ENCODE measurements at regions not wholly inside any gene's neighbourhood (a gene's known extent, or its start where the extent isn't known, plus 50 kb on each side); places are given as distances from the start of the nearest gene placed in this dataset.

DNA sequence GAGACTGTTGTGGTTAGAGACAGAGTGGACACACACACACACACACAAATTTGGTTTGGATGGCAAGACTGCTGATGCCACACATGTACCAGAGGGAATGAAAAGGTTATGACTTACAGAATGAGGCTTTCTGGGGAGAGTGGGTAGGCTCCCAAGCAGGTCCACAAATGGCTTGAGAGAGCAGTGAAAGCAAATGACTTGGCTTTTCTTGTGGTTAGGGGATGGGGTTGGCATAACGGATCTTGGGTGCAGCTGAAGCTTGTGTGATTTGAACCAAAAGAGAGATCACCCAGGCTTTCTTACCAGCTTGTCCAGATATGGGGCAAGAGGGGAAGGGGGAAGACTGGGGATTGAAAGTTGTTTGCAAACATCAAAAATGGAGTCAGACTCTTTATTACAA lies 73.9 kb upstream of the OLIG3 start:
- intact Hi-C loops (cut with micrococcal nuclease) (no loop called here), in situ Hi-C loops (cut with MboI; ENCODE audit: low sequenced_read_pairs) (no loop called here), dilution Hi-C loops (cut with HindIII; ENCODE audit: low sequenced_read_pairs, unreplicated experiment) (no loop called here)
- no peaks in the 10 kb centered on the region for H4K20me1 ChIP-seq (ENCODE audit: insufficient read depth, low read length)
- no peaks in the 10 kb centered on the region for H3K4me1 ChIP-seq (ENCODE audit: control insufficient read depth, insufficient read depth, low read length)
- H4K5ac ChIP-seq (ENCODE audit: low read depth, low read length) = no peak overlapping the region
- H2AFZ ChIP-seq (replicated peaks; ENCODE audit: low read length, poor library complexity) = no peak overlapping the region
- no TSS peak for BruUV-seq (replicated peaks)
- WGBS, 2 experiments (ENCODE audit: extremely low coverage in 2 of 2, insufficient read length in 1 of 2) = no CpG with 5 or more reads among the region's 1 CpG
- H4K91ac ChIP-seq (ENCODE audit: insufficient read depth, low read depth, low read length) = no peak overlapping the region
- H2BK20ac ChIP-seq (ENCODE audit: low read depth, low read length) = no peak overlapping the region
- H3K9ac ChIP-seq (ENCODE audit: low read depth, low read length) = no peak overlapping the region
- no peak for ATAC-seq (ENCODE audit: low read depth)
- no peaks in the 10 kb centered on the region for H3K36me3 ChIP-seq (ENCODE audit: control insufficient read depth, insufficient read depth, low read length)
- H3K23ac ChIP-seq (ENCODE audit: low read depth, low read length) = no peak overlapping the region
- no peak overlapping the region for H2BK5ac ChIP-seq (ENCODE audit: low read depth, low read length, poor library complexity, severe bottlenecking)
- no peak overlapping the region for H2BK15ac ChIP-seq (ENCODE audit: low read depth, low read length)
- no peak overlapping the region for H2AK5ac ChIP-seq (ENCODE audit: low read depth, low read length)
- TF ChIP-seq SMC3 (IDR thresholded peaks at IDR 0.05; ENCODE audit: low read depth, low read length) = no peak
- TF ChIP-seq CHD1 (IDR thresholded peaks at IDR 0.05; ENCODE audit: low read depth, low read length) = no peak
- TF ChIP-seq, protein P1, sequence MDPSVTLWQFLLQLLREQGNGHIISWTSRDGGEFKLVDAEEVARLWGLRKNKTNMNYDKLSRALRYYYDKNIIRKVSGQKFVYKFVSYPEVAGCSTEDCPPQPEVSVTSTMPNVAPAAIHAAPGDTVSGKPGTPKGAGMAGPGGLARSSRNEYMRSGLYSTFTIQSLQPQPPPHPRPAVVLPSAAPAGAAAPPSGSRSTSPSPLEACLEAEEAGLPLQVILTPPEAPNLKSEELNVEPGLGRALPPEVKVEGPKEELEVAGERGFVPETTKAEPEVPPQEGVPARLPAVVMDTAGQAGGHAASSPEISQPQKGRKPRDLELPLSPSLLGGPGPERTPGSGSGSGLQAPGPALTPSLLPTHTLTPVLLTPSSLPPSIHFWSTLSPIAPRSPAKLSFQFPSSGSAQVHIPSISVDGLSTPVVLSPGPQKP (IDR thresholded peaks at IDR 0.05; ENCODE audit: borderline replicate concordance, low read depth, low read length) = no peak
- no peak for TF ChIP-seq RCOR1 (IDR thresholded peaks at IDR 0.05; ENCODE audit: insufficient replicate concordance, low read length)
- no peak for TF ChIP-seq RAD21 (IDR thresholded peaks at IDR 0.05; ENCODE audit: low read length)
- no peak for TF ChIP-seq MAFK (IDR thresholded peaks at IDR 0.05; ENCODE audit: low read depth, low read length)
- TF ChIP-seq, protein P2, sequence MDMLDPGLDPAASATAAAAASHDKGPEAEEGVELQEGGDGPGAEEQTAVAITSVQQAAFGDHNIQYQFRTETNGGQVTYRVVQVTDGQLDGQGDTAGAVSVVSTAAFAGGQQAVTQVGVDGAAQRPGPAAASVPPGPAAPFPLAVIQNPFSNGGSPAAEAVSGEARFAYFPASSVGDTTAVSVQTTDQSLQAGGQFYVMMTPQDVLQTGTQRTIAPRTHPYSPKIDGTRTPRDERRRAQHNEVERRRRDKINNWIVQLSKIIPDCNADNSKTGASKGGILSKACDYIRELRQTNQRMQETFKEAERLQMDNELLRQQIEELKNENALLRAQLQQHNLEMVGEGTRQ (IDR thresholded peaks at IDR 0.05; ENCODE audit: low read depth, low read length) = no peak
- TF ChIP-seq POLR2A (IDR thresholded peaks at IDR 0.05; ENCODE audit: low read depth, low read length) = no peak
- TF ChIP-seq NFE2L2 (IDR thresholded peaks at IDR 0.05; ENCODE audit: low read depth, low read length) = no peak
- TF ChIP-seq MXI1 (IDR thresholded peaks at IDR 0.05; ENCODE audit: borderline replicate concordance, low read depth, low read length) = no peak
- no peak for TF ChIP-seq MAZ (IDR thresholded peaks at IDR 0.05; ENCODE audit: borderline replicate concordance, low read depth, low read length)
- TF ChIP-seq CEBPB (IDR thresholded peaks at IDR 0.05; ENCODE audit: low read depth, low read length) = no peak
- TF ChIP-seq RFX5 (IDR thresholded peaks at IDR 0.05; ENCODE audit: low read depth, low read length) = no peak
- TF ChIP-seq BHLHE40 (IDR thresholded peaks at IDR 0.05; ENCODE audit: low read depth, low read length) = no peak
- no peak for TF ChIP-seq FOS (IDR thresholded peaks at IDR 0.05; ENCODE audit: low read depth, low read length)
- TF ChIP-seq, protein P3, sequence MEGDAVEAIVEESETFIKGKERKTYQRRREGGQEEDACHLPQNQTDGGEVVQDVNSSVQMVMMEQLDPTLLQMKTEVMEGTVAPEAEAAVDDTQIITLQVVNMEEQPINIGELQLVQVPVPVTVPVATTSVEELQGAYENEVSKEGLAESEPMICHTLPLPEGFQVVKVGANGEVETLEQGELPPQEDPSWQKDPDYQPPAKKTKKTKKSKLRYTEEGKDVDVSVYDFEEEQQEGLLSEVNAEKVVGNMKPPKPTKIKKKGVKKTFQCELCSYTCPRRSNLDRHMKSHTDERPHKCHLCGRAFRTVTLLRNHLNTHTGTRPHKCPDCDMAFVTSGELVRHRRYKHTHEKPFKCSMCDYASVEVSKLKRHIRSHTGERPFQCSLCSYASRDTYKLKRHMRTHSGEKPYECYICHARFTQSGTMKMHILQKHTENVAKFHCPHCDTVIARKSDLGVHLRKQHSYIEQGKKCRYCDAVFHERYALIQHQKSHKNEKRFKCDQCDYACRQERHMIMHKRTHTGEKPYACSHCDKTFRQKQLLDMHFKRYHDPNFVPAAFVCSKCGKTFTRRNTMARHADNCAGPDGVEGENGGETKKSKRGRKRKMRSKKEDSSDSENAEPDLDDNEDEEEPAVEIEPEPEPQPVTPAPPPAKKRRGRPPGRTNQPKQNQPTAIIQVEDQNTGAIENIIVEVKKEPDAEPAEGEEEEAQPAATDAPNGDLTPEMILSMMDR (conservative IDR thresholded peaks at IDR 0.05; ENCODE audit: low read depth, low read length) = no peak
- no peak overlapping the region for H2BK120ac ChIP-seq (ENCODE audit: low read depth, low read length)
- no peak overlapping the region for H4K8ac ChIP-seq (ENCODE audit: low read depth in 2 of 2, low read length in 2 of 2)
- H3K27ac ChIP-seq (ENCODE audit: insufficient read depth, low read length) = no peak overlapping the region
- H3K56ac ChIP-seq (ENCODE audit: extremely low read depth, insufficient read depth, low read length) = no peak overlapping the region
- H3K9me3 ChIP-seq (ENCODE audit: control insufficient read depth, insufficient read depth, low read length) = no peaks in the 10 kb centered on the region
- ChIA-PET CTCF (no interaction called here), POLR2A (ENCODE audit: unreplicated experiment) (no interaction called here)
- H3K4me3 ChIP-seq (ENCODE audit: insufficient read depth, low read depth, low read length) = no peak overlapping the region
- no peak overlapping the region for H2AK9ac ChIP-seq (replicated peaks; ENCODE audit: low read depth, low read length, poor library complexity)
- no peaks in the 10 kb centered on the region for H3K79me1 ChIP-seq (ENCODE audit: low read depth in 1 of 2, low read length in 2 of 2)
- DNase-seq = no peak
- H3K14ac ChIP-seq (replicated peaks; ENCODE audit: low read depth, low read length) = no peak overlapping the region
- no peak overlapping the region for H3K18ac ChIP-seq (ENCODE audit: low read depth, low read length)
- H3K4me2 ChIP-seq (ENCODE audit: low read depth, low read length) = no peak overlapping the region
- peaks cover 2% of the 10 kb centered on the region; the same call in 1 of the 2 replicates for H3K27me3 ChIP-seq (ENCODE audit: control insufficient read depth, insufficient read depth, low read length)
- no peaks in the 10 kb centered on the region for H3K9me1 ChIP-seq (ENCODE audit: insufficient read depth, low read length)
- no peak overlapping the region for H3K4ac ChIP-seq (ENCODE audit: low read depth, low read length)
